ENCODE measurements at regions not wholly inside any gene's neighbourhood (a gene's known extent, or its start where the extent isn't known, plus 50 kb on each side); places are given as distances from the start of the nearest gene placed in this dataset.

DNA sequence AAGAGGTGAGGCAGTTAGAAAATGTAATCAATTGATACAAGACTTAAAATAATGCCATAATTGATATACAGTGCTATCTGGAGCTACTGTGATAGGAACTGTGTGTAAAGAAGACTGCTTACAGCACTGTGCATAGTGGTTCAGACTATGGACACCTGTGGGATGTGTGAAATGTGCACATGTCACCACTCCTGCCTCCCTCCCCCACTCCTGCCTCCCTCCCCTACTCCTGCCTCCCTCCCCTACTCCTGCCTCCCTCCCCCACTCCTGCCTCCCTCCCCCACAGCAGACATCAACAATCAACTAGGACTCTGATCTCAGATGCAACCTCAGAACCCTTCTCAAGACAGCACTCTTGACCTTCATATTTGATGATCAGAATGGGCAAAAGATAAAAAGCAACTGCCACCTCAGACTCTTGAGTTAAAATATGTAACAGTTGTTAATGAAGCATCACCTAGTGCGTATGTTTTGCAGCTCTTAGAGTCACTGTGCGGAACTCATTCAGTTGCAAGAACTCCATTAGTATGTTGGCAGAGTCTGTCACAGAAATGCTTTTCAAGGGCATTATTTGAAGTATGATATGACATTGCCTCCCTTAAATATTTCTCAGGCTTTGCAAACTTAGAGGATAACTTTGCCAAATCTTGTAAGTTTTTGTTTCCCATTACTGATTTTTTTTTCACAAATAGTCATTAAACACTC, 255.2 kb upstream of the DDHD1 start:
- no peak for TF ChIP-seq RFX5 (IDR thresholded peaks at IDR 0.05; ENCODE audit: low read depth, low read length)
- TF ChIP-seq, protein P1, sequence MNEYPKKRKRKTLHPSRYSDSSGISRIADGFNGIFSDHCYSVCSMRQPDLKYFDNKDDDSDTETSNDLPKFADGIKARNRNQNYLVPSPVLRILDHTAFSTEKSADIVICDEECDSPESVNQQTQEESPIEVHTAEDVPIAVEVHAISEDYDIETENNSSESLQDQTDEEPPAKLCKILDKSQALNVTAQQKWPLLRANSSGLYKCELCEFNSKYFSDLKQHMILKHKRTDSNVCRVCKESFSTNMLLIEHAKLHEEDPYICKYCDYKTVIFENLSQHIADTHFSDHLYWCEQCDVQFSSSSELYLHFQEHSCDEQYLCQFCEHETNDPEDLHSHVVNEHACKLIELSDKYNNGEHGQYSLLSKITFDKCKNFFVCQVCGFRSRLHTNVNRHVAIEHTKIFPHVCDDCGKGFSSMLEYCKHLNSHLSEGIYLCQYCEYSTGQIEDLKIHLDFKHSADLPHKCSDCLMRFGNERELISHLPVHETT (CRISPR knock-in tag; conservative IDR thresholded peaks at IDR 0.05 in 1 of 2, IDR thresholded peaks at IDR 0.05 in 1 of 2) = no peak
- no peak for TF ChIP-seq STAT5B (CRISPR knock-in tag; IDR thresholded peaks at IDR 0.05)
- no peak for TF ChIP-seq MAZ (CRISPR knock-in tag; conservative IDR thresholded peaks at IDR 0.05 in 1 of 2, IDR thresholded peaks at IDR 0.05 in 1 of 2)
